ENCODE measurements at regions not wholly inside any gene's neighbourhood (a gene's known extent, or its start where the extent isn't known, plus 50 kb on each side); places are given as distances from the start of the nearest gene placed in this dataset.

DNA sequence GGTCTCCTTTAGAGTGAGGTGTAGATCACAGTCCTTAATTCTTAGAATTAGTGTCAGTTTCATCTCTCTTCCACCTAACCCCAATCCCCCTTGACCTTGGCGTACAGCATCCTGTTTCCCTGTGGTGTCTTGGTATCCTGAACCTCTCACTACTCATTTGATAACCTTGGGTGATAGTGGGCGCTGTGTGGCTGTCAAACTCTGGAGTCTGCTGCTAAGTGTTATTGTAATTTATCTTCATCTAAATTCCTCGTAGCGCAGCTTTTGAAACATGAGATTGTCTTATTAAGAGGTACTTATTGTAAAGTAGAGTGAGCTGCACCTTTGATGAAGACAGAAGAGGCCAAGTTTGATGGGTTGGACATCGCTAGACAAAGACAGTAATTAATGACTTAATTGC is 222.6 kb upstream of the SPRED2 start:
- TF ChIP-seq, protein P1, sequence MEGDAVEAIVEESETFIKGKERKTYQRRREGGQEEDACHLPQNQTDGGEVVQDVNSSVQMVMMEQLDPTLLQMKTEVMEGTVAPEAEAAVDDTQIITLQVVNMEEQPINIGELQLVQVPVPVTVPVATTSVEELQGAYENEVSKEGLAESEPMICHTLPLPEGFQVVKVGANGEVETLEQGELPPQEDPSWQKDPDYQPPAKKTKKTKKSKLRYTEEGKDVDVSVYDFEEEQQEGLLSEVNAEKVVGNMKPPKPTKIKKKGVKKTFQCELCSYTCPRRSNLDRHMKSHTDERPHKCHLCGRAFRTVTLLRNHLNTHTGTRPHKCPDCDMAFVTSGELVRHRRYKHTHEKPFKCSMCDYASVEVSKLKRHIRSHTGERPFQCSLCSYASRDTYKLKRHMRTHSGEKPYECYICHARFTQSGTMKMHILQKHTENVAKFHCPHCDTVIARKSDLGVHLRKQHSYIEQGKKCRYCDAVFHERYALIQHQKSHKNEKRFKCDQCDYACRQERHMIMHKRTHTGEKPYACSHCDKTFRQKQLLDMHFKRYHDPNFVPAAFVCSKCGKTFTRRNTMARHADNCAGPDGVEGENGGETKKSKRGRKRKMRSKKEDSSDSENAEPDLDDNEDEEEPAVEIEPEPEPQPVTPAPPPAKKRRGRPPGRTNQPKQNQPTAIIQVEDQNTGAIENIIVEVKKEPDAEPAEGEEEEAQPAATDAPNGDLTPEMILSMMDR (conservative IDR thresholded peaks at IDR 0.05; ENCODE audit: low read depth, low read length), result no peak; the same call in 1 of the 2 replicates
- no peak for TF ChIP-seq EZH2 (IDR thresholded peaks at IDR 0.05; ENCODE audit: borderline replicate concordance, low read depth, low read length, poor library complexity, severe bottlenecking)
